Kidney glomerular epithelial cell (primary cell): ENCODE measurements at regions not wholly inside any gene's neighbourhood (a gene's known extent, or its start where the extent isn't known, plus 50 kb on each side); places are given as distances from the start of the nearest gene placed in this dataset.

Experiments used
- DNase-seq: peaks from one replicate; lab custom pipeline; 2025; lab: John Stamatoyannopoulos, UW

DNA sequence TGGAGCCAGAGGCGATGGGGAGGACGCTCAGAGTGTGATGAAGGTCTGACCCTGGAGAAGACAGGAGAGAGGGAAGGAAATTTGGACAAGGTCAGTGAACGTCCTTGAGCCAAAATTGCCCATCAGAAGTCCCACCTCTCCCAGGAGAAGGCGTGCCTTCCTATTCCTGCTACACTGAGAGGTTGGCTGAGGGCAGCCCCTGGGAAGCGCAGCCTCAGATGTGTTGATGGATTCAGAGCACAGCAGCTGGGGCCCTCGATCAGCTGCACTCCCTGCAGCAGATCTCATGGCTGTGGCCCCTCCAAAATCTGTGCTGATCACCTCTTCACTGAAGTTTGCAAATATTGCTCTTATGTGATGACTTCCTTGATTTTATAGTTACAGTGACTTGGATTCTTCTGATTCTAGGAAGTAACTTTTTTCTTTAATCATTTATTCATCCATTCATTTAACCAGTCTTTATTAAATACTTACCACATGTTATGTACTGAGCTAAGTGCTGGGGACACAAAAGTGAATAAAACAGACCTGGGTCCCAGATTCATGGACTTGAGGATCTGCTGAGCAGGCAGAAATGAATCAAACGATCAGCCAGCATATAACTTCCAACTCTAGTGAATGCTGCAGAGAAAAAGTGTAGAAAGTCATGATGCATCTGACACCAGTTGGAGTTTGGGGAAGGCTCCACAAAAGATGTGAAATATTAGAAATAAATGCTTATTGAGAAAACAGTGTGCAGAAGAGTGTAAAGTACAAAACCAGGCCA, 69.6 kb upstream of the ARMC2 start:
- no peak for DNase-seq

DNA sequence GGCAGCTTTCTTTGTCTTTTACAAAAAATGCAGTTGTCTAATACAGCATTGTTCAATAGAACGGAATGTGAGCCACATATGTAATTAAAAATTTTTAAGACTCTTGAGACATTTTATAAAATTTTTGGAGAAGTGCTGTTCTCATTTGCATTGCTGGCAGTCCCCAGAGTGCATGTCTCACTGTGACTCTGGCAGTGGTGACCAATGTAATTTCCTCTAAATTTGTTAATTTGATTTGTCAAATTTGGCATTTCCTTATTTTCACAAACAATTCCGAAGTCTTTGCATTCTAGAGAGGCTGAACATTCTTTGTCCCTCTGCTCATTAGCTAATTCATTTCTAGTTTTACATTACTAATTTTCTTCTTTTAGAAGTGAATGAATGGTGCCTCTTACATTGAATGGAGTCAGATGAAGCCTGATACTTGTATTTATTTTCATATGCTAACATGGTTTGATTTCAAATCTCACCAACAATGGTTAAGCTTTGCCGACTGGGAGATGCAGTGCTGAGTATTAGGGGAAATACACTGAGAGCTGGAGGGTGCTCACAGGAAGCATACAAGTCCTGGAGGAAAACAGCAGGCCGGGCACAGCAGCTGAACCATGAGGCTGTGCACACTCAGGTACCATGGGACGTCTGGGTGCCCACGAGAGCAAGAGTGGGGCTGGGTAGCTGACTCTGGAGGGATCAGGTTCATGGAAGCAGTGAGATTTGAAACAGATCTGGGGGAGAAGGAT, 68.5 kb upstream of the ARMC2 start:
- DNase-seq, result no peak

DNA sequence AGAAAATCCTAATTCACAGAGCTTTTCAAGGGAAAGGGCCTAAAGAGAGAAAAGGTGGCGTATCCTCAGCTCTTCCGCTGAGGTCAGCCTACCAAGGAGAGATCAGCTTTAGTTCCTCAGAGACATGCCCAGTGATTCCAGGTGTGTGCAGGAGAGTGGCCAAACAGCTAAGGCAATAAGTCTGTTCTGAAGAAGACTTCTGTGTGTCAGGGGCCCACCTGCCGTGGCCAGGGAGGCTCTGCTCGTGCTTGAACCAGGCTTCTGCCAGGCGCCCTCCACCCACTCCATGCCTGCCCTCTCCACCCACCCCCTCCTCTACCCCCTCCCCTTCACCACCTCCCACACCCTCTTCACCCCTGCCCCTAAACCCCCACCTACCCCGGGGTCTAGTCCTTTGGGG, 67.4 kb upstream of the ARMC2 start:
- DNase-seq, result no peak

GRCh38 chr6:108781419-108782100, 66.7 kb upstream of the ARMC2 start:
- DNase-seq, result no peak

GRCh38 chr6:108782179-108783041, 65.8 kb upstream of the ARMC2 start:
- DNase-seq, result peak; percentile 68

DNA sequence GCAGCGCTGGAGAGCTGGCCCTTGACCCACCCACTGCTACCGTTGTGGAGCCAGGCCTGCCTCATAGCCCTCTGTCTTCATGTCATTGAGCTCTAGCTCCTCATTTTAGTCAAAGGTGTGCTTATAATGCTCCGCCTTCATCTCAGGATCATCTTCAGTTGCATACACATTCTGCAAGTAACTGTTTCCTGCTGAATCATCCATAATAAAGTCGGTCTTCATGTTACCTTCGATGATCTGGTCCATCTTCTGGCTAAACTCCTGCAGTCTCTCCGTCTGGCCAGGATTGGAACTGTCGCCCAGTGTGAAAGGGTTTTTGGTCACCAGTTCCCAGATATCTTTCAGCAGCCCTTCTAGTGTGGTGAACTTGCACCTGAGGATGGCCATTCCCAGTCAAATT, 62.6 kb upstream of the ARMC2 start:
- no peak for DNase-seq

DNA sequence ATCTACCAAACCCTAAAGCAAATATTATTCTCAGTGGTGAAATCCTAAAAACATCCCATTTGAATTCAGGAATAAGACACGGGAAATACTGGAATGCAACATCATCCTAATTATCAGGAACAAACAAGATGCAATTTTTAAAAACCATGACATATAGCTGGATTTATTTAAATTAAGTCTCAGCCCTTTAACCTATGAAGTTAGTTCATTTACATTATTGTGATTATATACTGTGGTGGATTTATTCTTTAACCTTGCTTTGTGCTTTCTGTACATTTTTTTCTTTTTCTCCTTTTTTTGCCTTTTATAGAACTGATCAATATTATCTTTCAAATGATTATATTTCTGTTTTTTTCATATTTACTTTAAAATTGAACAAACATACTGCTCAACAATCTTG, 59.8 kb upstream of the ARMC2 start:
- no peak for DNase-seq

- DNase-seq, result no peak
Measured at GRCh38 chr6:108789475-108789874, 58.7 kb upstream of the ARMC2 start.

GRCh38 chr6:108791700-108792099, 56.5 kb upstream of the ARMC2 start:
- no peak for DNase-seq

GRCh38 chr6:108793516-108794251, 54.5 kb upstream of the ARMC2 start:
- DNase-seq, result no peak

DNA sequence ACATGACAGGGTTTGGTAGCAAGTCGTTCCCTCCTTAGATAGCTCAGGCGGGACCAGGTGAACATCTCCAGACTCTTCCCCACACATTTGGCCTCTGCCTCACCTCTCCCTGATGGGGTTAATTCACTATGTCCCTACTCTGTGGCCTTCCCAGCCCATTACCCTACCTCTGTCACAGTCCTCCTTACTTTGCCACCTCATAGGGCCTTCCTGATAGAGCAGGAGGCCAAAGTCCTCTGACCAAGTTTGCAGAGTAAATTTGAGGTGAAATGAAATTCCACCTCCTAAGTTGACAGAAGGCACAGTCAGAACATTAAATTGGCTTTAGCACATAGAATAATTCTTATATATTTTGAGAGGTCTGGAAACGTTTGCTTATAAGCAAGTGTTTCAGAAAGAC, 53.1 kb upstream of the ARMC2 start:
- no peak for DNase-seq

DNA sequence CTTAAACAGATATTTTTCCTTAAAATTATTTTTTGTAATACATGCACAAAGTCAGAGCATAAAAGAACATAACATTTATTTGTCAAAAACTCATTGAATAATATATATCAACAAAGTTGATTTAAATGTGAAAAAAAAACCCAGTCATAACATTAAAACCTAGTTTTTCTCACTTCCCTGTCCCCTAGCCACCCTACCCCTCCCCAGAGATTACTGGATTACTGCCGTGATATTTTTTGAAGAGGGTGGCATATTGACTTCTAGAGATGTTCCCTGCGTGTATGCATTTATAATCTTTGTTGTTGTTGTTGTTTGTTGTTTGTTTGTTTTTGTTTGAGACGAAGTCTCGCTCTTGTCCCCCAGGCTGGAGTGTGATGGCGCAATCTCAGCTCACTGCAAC, 52.4 kb upstream of the ARMC2 start:
- no peak for DNase-seq

- no peak for DNase-seq
Measured at GRCh38 chr6:108796875-108797274, 51.3 kb upstream of the ARMC2 start.

GRCh38 chr6:108797951-108798669, 50.1 kb upstream of the ARMC2 start:
- peak; percentile 95 for DNase-seq
